HG03066 (cell line): ENCODE measurements at regions not wholly inside any gene's neighbourhood (a gene's known extent, or its start where the extent isn't known, plus 50 kb on each side); places are given as distances from the start of the nearest gene placed in this dataset.

ENCODE experiments used
- ATAC-seq: cut with Tn5 transposase; IDR thresholded peaks from one replicate; pipeline ENCODE4 v1.9.1; 2021; ENCODE audit warnings: low read depth; ENCODE audit not compliant: unreplicated experiment

DNA sequence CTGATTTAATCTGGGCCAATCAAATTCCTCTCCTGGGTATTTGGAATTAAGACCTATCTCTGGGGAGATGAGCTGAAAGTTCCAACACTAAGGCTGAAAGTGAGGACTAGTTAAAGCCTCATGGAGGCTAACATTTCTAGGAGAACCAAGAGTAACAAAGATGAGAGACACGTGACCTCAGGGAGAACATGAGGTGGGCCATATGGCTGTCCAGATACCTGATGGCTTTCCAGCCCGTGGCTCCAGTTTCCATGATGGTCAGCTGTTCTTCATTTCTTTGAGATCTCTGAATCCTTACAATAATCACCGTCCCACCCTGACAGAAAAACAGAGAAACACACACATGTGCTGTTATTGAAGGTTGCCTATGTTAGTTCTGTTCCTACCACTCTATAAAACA lies 66.1 kb downstream of the LEPR start:
- ATAC-seq, result no peak

DNA sequence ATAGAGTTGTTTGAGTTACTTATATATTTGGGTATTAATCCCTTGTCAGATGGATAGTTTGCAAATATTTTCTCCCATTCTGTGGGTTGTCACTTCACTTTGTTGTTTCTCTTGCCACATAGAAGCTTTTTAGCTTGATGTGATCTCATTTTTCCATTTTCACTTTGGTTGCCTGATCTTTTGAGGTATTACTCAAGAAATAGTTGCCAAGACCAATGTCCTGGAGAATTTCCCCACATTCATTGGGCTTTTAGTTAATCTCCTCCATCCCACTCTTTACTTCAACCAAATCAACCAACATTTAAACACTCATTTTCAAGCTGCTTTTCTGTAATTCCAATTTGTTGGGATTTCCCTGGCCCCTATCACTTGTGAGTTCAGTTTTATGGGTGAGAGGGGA lies 69.0 kb downstream of the LEPR start:
- no peak for ATAC-seq

DNA sequence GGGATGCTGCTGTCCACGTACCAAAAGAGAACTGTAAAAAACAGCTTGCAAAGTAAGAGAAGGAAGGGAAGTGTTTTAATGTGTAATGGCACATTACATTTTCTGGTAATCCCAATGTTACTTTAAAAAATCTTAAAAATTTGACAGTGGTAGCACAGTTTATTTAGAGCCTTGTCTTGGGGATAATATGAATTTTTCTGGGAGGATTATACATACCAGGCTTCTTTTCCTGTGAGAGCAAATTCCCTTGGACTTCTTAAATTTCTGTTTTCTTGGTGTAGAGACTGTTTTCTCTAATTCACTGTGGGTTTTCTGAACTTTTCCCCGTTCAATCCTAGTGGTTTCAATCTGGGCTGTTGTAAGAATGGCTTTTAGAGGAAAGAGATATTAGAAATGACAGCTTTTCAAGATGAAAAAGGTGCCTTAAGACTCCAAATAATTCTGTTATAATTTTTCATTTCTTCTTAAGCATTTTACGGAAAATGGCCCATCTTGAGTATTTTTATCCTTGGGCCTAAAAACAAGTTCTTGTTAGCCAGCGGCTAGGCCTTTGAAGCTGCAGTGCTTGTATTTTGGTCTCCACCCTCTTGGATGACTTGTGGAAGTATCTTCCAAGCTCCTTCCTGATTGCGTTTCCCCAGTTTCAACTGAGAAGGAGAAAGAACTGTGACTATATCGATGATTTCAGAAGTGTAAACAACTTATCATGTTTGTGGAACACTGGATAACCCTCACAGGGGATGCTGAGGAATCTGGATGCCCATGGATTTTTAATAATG lies 70.0 kb downstream of the LEPR start:
- ATAC-seq, result no peak

DNA sequence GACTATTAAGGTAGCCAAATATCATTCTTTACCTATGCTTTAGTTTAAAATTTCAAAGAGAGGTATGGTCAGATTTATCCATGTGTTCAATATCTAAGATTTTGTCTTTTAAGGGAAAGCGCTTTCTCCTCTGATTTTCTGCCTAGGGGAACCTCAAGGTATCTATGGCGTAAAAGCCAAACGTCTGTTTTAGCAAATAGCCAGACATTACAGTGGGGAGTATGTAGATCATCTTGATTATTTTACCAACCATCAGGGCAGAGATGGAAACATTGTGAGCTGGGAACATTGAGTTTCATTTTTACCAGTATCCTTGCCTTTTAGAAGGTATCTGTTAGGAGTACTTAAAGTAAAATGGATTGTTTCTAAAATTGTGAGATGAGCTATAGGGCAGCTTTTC lies 71.0 kb downstream of the LEPR start:
- ATAC-seq, result no peak

- ATAC-seq, result no peak
These were observed 73.3 kb downstream of the LEPR start for GRCh38 chr1:65493802-65494201.

DNA sequence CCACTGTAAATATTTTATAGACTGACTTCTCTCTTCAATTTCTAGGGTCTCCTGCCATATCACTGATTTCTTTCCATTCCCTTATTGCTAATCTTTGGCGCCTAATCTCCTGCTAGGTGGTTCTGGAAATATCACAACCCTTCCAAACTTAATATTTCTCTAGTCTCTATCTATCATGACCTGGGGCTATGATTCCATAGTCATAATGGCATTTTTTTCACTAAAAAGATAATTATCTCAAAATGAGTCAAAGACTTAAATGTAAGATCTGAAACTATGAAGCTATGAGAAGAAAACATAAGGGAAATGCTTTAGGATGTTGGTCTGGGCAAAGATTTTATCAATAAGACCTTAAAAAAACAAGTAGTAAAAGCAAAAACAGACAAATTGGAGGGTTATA lies 74.2 kb downstream of the LEPR start:
- no peak for ATAC-seq

- ATAC-seq, result no peak
These were observed 74.7 kb downstream of the LEPR start for GRCh38 chr1:65495137-65495536.

GRCh38 chr1:65497256-65497830 lies 76.9 kb downstream of the LEPR start:
- no peak for ATAC-seq

GRCh38 chr1:65503427-65503826 lies 83.0 kb downstream of the LEPR start:
- no peak for ATAC-seq

GRCh38 chr1:65504263-65504662 lies 83.8 kb downstream of the LEPR start:
- ATAC-seq, result no peak

- ATAC-seq, result no peak
These were observed 85.3 kb downstream of the LEPR start for GRCh38 chr1:65505547-65506300.

- no peak for ATAC-seq
These were observed 87.6 kb downstream of the LEPR start for GRCh38 chr1:65508051-65508450.

DNA sequence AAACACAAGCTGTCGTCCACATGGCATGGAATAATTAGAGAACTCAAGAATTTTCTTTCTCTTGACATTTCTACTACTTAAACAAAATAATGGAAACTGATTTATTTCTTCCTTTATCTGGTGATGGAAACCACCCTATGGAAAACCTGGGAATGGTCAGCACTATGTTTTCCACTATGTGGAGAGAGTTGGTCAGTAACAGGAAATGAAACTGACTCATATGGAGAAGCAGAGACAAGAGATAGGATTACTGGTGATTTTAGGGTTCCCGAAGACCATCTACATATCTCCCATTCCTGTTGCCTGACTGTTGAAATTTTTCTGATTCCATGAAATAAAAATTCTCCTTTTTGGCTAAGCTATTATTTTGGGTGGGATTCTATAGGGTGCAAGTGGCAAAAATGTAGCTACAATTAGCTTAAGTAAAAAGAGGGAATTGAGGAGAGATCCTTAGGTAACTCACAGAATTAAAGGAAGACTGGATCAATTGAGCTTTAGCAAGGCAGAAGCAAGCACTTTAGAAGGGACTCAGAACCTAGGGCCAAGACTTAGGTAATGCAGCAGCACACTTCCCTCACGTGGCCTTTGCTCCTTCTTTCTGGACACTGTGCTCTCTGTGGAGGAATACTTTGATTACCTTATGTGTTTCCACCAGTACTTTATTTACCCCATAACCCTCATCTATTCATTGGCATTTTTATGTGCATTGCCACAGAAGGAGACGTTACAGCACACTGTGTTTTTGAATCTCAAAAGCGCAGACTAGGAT lies 89.6 kb downstream of the LEPR start:
- no peak for ATAC-seq

DNA sequence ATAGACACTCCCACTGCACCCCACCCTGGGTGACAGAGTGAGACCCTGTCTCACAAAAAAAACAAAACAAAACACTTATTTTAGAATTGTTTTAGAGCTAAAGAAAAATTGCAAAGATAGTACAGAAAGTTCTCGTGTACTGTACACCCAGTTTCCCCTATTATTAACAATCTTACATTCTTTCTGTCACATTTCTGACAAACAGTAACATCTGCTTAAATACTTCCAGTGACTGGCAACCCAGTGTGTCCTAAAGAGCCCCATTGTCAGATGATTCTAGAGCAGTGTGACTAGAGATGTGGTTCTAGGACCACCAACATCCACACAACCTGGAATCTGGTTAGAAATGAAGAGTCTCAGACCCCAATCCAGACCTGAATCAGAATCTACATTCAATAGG lies 90.5 kb downstream of the LEPR start:
- no peak for ATAC-seq

- ATAC-seq, result no peak
These were observed 91.9 kb downstream of the LEPR start for GRCh38 chr1:65512383-65512782.

GRCh38 chr1:65512967-65513780 lies 92.7 kb downstream of the LEPR start:
- no peak for ATAC-seq

GRCh38 chr1:65514041-65514440 lies 93.6 kb downstream of the LEPR start:
- no peak for ATAC-seq

DNA sequence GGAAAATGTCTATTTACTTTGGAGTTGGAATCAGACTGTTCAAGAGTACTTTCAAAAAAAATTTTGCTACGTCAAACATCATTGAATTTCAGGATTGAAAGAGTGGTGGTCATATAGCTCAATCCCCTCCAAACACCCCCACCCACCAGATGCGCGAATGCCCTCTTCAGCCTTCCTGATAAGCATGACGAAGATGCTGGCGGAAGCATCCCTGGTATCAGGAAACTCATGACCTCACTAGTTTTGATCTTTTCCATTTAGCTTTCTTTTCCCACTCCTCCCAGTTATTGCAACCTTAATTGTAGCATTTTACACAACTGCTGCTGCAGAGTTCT lies 104.4 kb downstream of the LEPR start:
- ATAC-seq, result no peak

GRCh38 chr1:65525266-65526048 lies 105.0 kb downstream of the LEPR start:
- ATAC-seq, result no peak
